Hindlimb muscle (tissue), 1 donor: ENCODE measurements at regions not wholly inside any gene's neighbourhood (a gene's known extent, or its start where the extent isn't known, plus 50 kb on each side); places are given as distances from the start of the nearest gene placed in this dataset.

ENCODE experiments used
- DNase-seq: peaks from one replicate; pipeline ENCODE4 v3.0.0-alpha.2; 2013

- no peak for DNase-seq
These were observed 489.3 kb upstream of the CDH2 start for GRCh38 chr18:28666216-28666615.

- no peak for DNase-seq
These were observed 481.0 kb upstream of the CDH2 start for GRCh38 chr18:28657961-28658360.

- no peak for DNase-seq
These were observed 475.7 kb upstream of the CDH2 start for GRCh38 chr18:28652654-28653053.

DNA sequence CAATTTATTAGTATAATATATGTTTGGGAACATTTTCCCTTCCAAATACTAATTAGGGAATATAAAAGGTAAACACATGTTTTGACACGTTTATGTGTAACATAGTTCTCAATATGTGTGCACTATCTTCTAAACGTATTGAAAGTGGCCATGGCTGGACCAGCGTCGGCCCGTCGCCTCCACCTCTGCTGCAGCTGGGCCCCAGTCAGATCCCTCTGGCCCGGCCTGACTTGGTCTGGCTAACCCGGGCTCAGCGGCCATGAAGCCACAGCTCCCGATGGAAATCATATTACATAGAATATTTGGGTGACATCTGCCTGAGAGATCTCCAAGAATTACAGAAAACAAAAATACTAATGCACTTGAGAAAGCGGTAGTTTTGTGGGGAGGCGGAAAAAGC, 474.4 kb upstream of the CDH2 start:
- no peak for DNase-seq

GRCh38 chr18:28650860-28651259, 473.9 kb upstream of the CDH2 start:
- no peak for DNase-seq

- DNase-seq, result no peak
These were observed 471.0 kb upstream of the CDH2 start for GRCh38 chr18:28647961-28648360.

GRCh38 chr18:28637897-28638296, 461.0 kb upstream of the CDH2 start:
- no peak for DNase-seq

- no peak for DNase-seq
These were observed 458.6 kb upstream of the CDH2 start for GRCh38 chr18:28635530-28635929.

GRCh38 chr18:28626756-28627155, 449.8 kb upstream of the CDH2 start:
- no peak for DNase-seq

DNA sequence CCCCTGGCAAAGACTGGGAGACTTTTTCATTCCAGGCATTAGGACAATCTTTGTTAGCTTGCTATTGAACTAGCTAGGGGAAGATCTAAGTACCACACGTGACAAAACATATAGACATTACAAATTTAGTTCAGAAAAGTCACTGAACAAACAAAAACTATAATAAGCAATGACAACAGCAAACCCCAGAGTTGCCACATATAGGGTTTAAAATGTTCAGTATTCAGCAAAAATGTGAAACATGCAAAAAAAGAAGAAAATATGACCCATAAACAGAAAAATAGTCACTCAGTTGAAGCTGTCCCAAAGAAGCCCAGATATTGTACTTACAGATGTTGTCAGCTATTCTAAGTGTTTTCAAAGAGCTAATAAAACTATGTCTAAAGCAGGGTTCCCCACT, 431.1 kb upstream of the CDH2 start:
- no peak for DNase-seq

DNA sequence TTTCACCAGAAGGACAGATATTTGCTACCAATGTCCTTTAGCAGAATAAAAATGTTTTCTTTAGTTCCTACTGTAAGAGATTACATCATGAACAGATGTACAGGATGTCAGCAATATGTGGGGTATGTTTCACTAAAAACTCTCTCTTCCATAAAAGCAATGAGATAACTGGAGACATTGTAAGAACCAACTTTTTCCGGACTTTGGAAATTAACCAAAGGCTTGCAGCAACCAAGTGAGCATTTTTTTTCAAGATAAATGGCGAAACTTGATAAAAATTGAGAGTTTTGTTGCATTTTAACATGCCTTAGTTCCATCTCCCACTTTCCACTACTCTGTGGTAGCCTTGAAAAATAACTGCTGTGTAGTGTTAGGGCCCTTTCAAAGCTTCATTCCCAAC, 429.8 kb upstream of the CDH2 start:
- DNase-seq, result no peak

- DNase-seq, result no peak
These were observed 425.5 kb upstream of the CDH2 start for GRCh38 chr18:28602391-28602790.

GRCh38 chr18:28594034-28594433, 417.1 kb upstream of the CDH2 start:
- DNase-seq, result no peak

GRCh38 chr18:28588884-28589549, 412.1 kb upstream of the CDH2 start:
- DNase-seq, result no peak

- DNase-seq, result no peak
These were observed 407.8 kb upstream of the CDH2 start for GRCh38 chr18:28584731-28585130.

GRCh38 chr18:28582724-28583123, 405.8 kb upstream of the CDH2 start:
- DNase-seq, result no peak

DNA sequence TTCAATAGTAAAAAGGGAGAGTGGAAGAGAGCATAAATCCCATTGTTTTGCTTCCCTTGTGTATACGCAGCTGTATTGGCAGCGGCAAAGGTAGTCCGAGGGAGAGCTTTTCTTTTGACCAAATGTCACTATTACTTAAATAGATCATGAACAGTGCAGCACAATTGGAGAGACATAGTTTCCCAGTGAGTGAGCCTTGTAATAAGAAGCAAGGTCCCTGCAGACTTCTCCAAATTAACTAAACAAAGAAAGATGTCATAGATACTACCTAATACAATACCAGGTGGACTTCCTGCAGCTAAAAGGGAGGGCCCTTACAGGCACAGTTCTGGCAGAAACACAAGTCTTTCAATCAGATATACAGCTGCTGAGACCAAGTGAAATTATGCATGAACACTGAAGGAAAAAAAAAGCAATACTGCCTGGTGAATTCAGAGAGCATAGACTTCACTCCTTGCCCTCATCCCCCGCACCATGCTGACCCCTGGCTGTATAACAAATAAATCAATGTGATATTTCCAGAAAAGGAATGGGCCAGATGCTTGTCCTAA, 404.7 kb upstream of the CDH2 start:
- DNase-seq, result peak; percentile 34

GRCh38 chr18:28576941-28577340, 400.0 kb upstream of the CDH2 start:
- DNase-seq, result no peak

GRCh38 chr18:28575123-28575522, 398.2 kb upstream of the CDH2 start:
- no peak for DNase-seq

DNA sequence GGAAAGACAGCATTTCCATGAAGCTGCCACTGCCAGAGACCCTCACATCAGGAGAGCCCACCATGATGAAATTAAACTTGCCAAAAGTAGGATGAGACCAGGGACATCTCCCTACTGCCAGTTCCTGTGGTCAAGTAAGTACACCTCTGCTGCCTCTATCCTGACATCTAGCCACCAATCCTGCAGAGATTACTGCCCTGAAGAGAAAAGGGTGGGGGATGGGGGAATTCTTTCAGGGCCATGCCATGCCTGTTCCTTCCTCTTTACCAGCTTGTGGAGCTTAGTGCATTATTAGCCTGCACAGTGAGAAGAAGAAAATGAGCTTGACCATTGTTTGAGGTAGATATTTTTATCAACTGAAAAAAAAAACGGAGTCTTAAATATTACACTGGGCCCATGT, 397.2 kb upstream of the CDH2 start:
- no peak for DNase-seq

GRCh38 chr18:28571929-28572328, 395.0 kb upstream of the CDH2 start:
- no peak for DNase-seq

DNA sequence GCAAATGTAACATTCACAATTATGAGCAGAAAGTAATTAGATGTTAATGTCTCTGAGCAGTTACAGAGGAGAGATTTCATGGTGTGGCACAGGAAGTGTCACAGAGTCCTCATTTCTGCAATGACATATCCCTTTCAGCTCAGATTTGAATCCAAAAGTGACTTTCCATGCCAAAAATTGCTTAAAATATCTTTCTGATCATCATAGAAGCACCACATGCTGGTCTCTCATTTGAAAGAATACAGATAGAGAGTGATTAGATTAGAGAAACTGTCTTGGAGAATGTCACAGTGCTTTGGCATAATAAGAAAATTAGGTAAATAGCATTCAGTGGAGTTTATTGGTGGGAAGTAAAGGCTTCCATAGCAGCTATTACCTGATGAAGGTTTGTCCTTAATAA, 383.4 kb upstream of the CDH2 start:
- no peak for DNase-seq

- DNase-seq, result no peak
These were observed 382.6 kb upstream of the CDH2 start for GRCh38 chr18:28559511-28559910.

- DNase-seq, result no peak
These were observed 365.0 kb upstream of the CDH2 start for GRCh38 chr18:28541934-28542333.
